ENCODE measurements at regions not wholly inside any gene's neighbourhood (a gene's known extent, or its start where the extent isn't known, plus 50 kb on each side); places are given as distances from the start of the nearest gene placed in this dataset.

GRCh38 chr10:128525444-128525843, 399.2 kb upstream of the MKI67 start:
- no peak for TF ChIP-seq CTCF (IDR thresholded peaks at IDR 0.05; ENCODE audit: low read depth, low read length, missing control alignments)
- DNase-seq (ENCODE audit: extremely low read depth, low read depth): no peak
- H3K4me3 ChIP-seq (replicated peaks; ENCODE audit: low read depth, low read length): no peak overlapping the region

GRCh38 chr10:128525936-128526335, 399.7 kb upstream of the MKI67 start:
- no peak for TF ChIP-seq CTCF (IDR thresholded peaks at IDR 0.05; ENCODE audit: low read depth, low read length, missing control alignments)
- DNase-seq (ENCODE audit: extremely low read depth, low read depth): no peak
- H3K4me3 ChIP-seq (replicated peaks; ENCODE audit: low read depth, low read length): no peak overlapping the region

GRCh38 chr10:128526791-128527375, 400.7 kb upstream of the MKI67 start:
- no peak for DNase-seq (ENCODE audit: extremely low read depth, low read depth)
- no peak for TF ChIP-seq CTCF (IDR thresholded peaks at IDR 0.05; ENCODE audit: low read depth, low read length, missing control alignments)
- H3K4me3 ChIP-seq (replicated peaks; ENCODE audit: low read depth, low read length): no peak overlapping the region

- H3K4me3 ChIP-seq (replicated peaks; ENCODE audit: low read depth, low read length): no peak overlapping the region
- no peak for TF ChIP-seq CTCF (IDR thresholded peaks at IDR 0.05; ENCODE audit: low read depth, low read length, missing control alignments)
- no peak for DNase-seq (ENCODE audit: extremely low read depth, low read depth)
Measured at GRCh38 chr10:128527711-128528110, 401.5 kb upstream of the MKI67 start.

- no peak for TF ChIP-seq CTCF (IDR thresholded peaks at IDR 0.05; ENCODE audit: low read depth, low read length, missing control alignments)
- DNase-seq (ENCODE audit: extremely low read depth, low read depth): no peak
- H3K4me3 ChIP-seq (replicated peaks; ENCODE audit: low read depth, low read length): no peak overlapping the region
Measured at GRCh38 chr10:128528167-128528566, 401.9 kb upstream of the MKI67 start.

- TF ChIP-seq CTCF (IDR thresholded peaks at IDR 0.05; ENCODE audit: low read depth, low read length, missing control alignments): no peak
- no peak overlapping the region for H3K4me3 ChIP-seq (replicated peaks; ENCODE audit: low read depth, low read length)
- DNase-seq (ENCODE audit: extremely low read depth, low read depth): no peak
Measured at GRCh38 chr10:128528781-128529180, 402.6 kb upstream of the MKI67 start.

- no peak for TF ChIP-seq CTCF (IDR thresholded peaks at IDR 0.05; ENCODE audit: low read depth, low read length, missing control alignments)
- no peak overlapping the region for H3K4me3 ChIP-seq (replicated peaks; ENCODE audit: low read depth, low read length)
- no peak for DNase-seq (ENCODE audit: extremely low read depth, low read depth)
Measured at GRCh38 chr10:128529225-128529624, 403.0 kb upstream of the MKI67 start.

Data from HFF-Myc (cell line).